Activated T-helper 17 cell treated with anti-CD3 and anti-CD28 coated beads, Interleukin-2, amount 50 U/mL, for 72 hours (primary cell): ENCODE measurements at regions not wholly inside any gene's neighbourhood (a gene's known extent, or its start where the extent isn't known, plus 50 kb on each side); places are given as distances from the start of the nearest gene placed in this dataset.
"Not testable (repeated sequence)": the region's sequence is repeated elsewhere in the genome, so short reads cannot be mapped to it uniquely, and the experiment has no call there.

ENCODE experiments used
- ATAC-seq: fragments of 150-1000 bp; cut with Tn5 transposase; replicated peaks from 2 replicates; pipeline ENCODE4 v1.10.0; 2021; ENCODE audit warnings: mild to moderate bottlenecking, moderate library complexity
- H3K27ac Mint-ChIP-seq: one replicate; pipeline ENCODE4 v1.8.0; 2022; ENCODE audit warnings: mixed read lengths
- H3K27me3 Mint-ChIP-seq: one replicate; pipeline ENCODE4 v1.8.0; 2022; ENCODE audit warnings: mixed read lengths
- H3K36me3 Mint-ChIP-seq: one replicate; pipeline ENCODE4 v1.8.0; 2022; ENCODE audit warnings: low read depth, mild to moderate bottlenecking, mixed read lengths
- H3K4me1 Mint-ChIP-seq: one replicate; pipeline ENCODE4 v1.8.0; 2022; ENCODE audit warnings: mixed read lengths
- H3K4me3 Mint-ChIP-seq: one replicate; pipeline ENCODE4 v1.8.0; 2022; ENCODE audit warnings: mild to moderate bottlenecking, mixed read lengths
- H3K9me3 Mint-ChIP-seq: one replicate; pipeline ENCODE4 v1.8.0; 2022; ENCODE audit warnings: mixed read lengths

GRCh38 chr13:43946281-43946680 lies 66.6 kb downstream of the LACC1 start:
- Mint-ChIP-seq H3K4me3 (no peak overlapping the region), H3K9me3 (no peaks in the 10 kb centered on the region), H3K36me3 (no peaks in the 10 kb centered on the region), H3K27me3 (peaks cover 20% of the 10 kb centered on the region), H3K4me1 (no peaks in the 10 kb centered on the region), H3K27ac (no peak overlapping the region)
- no peak for ATAC-seq

GRCh38 chr13:43947897-43948458 lies 68.3 kb downstream of the LACC1 start:
- Mint-ChIP-seq H3K4me3 (no peak overlapping the region), H3K27me3 (peaks cover 23% of the 10 kb centered on the region), H3K36me3 (no peaks in the 10 kb centered on the region), H3K27ac (no peak overlapping the region), H3K4me1 (no peaks in the 10 kb centered on the region), H3K9me3 (no peaks in the 10 kb centered on the region)
- ATAC-seq, result no peak

GRCh38 chr13:43953370-43953769 lies 73.7 kb downstream of the LACC1 start:
- H3K36me3 Mint-ChIP-seq, result no peaks in the 10 kb centered on the region
- no peak for ATAC-seq
- no peak overlapping the region for H3K4me3 Mint-ChIP-seq
- H3K9me3 Mint-ChIP-seq, result no peaks in the 10 kb centered on the region
- H3K27me3 Mint-ChIP-seq, result peaks cover 29% of the 10 kb centered on the region
- H3K4me1 Mint-ChIP-seq, result no peaks in the 10 kb centered on the region
- no peak overlapping the region for H3K27ac Mint-ChIP-seq

- H3K4me1 Mint-ChIP-seq, H3K27ac Mint-ChIP-seq, H3K4me3 Mint-ChIP-seq, H3K36me3 Mint-ChIP-seq, ATAC-seq, H3K9me3 Mint-ChIP-seq: not testable (repeated sequence)
- H3K27me3 Mint-ChIP-seq, result peaks cover 22% of the 10 kb centered on the region
These were observed 77.3 kb downstream of the LACC1 start for GRCh38 chr13:43956975-43957374.

- Mint-ChIP-seq H3K27me3 (peaks cover 17% of the 10 kb centered on the region), H3K36me3 (no peaks in the 10 kb centered on the region), H3K4me1 (no peaks in the 10 kb centered on the region), H3K9me3 (no peaks in the 10 kb centered on the region), H3K27ac (no peak overlapping the region), H3K4me3 (no peak overlapping the region)
- no peak for ATAC-seq
These were observed 79.6 kb downstream of the LACC1 start for GRCh38 chr13:43959291-43959690.

GRCh38 chr13:43961909-43962308 lies 82.2 kb downstream of the LACC1 start:
- no peak for ATAC-seq
- Mint-ChIP-seq H3K27ac (no peak overlapping the region), H3K27me3 (peaks cover 10% of the 10 kb centered on the region), H3K4me3 (no peak overlapping the region), H3K36me3 (no peaks in the 10 kb centered on the region), H3K9me3 (no peaks in the 10 kb centered on the region), H3K4me1 (no peaks in the 10 kb centered on the region)

- H3K4me1 Mint-ChIP-seq, result no peaks in the 10 kb centered on the region
- no peaks in the 10 kb centered on the region for H3K36me3 Mint-ChIP-seq
- no peak overlapping the region for H3K4me3 Mint-ChIP-seq
- no peak for ATAC-seq
- H3K9me3 Mint-ChIP-seq, result no peaks in the 10 kb centered on the region
- H3K27ac Mint-ChIP-seq, result no peak overlapping the region
- no peaks in the 10 kb centered on the region for H3K27me3 Mint-ChIP-seq
These were observed 84.0 kb downstream of the LACC1 start for GRCh38 chr13:43963726-43964125.

- no peaks in the 10 kb centered on the region for H3K4me1 Mint-ChIP-seq
- H3K27ac Mint-ChIP-seq, result no peak overlapping the region
- no peaks in the 10 kb centered on the region for H3K9me3 Mint-ChIP-seq
- no peaks in the 10 kb centered on the region for H3K27me3 Mint-ChIP-seq
- no peaks in the 10 kb centered on the region for H3K36me3 Mint-ChIP-seq
- no peak for ATAC-seq
- no peak overlapping the region for H3K4me3 Mint-ChIP-seq
These were observed 85.2 kb downstream of the LACC1 start for GRCh38 chr13:43964698-43965458.

- no peak overlapping the region for H3K4me3 Mint-ChIP-seq
These were observed 85.7 kb downstream of the LACC1 start for GRCh38 chr13:43965459-43965845.

GRCh38 chr13:43968251-43968942 lies 88.7 kb downstream of the LACC1 start:
- not testable (repeated sequence) for H3K27me3 Mint-ChIP-seq, ATAC-seq, H3K27ac Mint-ChIP-seq, H3K4me3 Mint-ChIP-seq, H3K36me3 Mint-ChIP-seq, H3K4me1 Mint-ChIP-seq, H3K9me3 Mint-ChIP-seq

More at GRCh38 chr13:43965459-43965845, 85.7 kb downstream of the LACC1 start:
- Mint-ChIP-seq H3K27me3 (no peaks in the 10 kb centered on the region), H3K27ac (no peak overlapping the region), H3K9me3 (no peaks in the 10 kb centered on the region), H3K36me3 (no peaks in the 10 kb centered on the region), H3K4me1 (no peaks in the 10 kb centered on the region)
- no peak for ATAC-seq

- H3K4me1 Mint-ChIP-seq, H3K9me3 Mint-ChIP-seq, H3K27me3 Mint-ChIP-seq, H3K4me3 Mint-ChIP-seq, H3K36me3 Mint-ChIP-seq, H3K27ac Mint-ChIP-seq, ATAC-seq: not testable (repeated sequence)
These were observed 89.4 kb downstream of the LACC1 start for GRCh38 chr13:43968943-43969690.

- H3K4me1 Mint-ChIP-seq, H3K4me3 Mint-ChIP-seq, ATAC-seq: not testable (repeated sequence)
These were observed 90.2 kb downstream of the LACC1 start for GRCh38 chr13:43969919-43970318.

GRCh38 chr13:43970520-43971242 lies 91.0 kb downstream of the LACC1 start:
- ATAC-seq, H3K36me3 Mint-ChIP-seq, H3K27ac Mint-ChIP-seq, H3K27me3 Mint-ChIP-seq, H3K4me3 Mint-ChIP-seq, H3K4me1 Mint-ChIP-seq, H3K9me3 Mint-ChIP-seq: not testable (repeated sequence)

More at GRCh38 chr13:43969919-43970318, 90.2 kb downstream of the LACC1 start:
- not testable (repeated sequence) for H3K27ac Mint-ChIP-seq, H3K36me3 Mint-ChIP-seq, H3K9me3 Mint-ChIP-seq, H3K27me3 Mint-ChIP-seq

GRCh38 chr13:43971324-43971723 lies 91.6 kb downstream of the LACC1 start:
- not testable (repeated sequence) for H3K9me3 Mint-ChIP-seq, H3K27ac Mint-ChIP-seq, ATAC-seq, H3K27me3 Mint-ChIP-seq, H3K36me3 Mint-ChIP-seq, H3K4me3 Mint-ChIP-seq, H3K4me1 Mint-ChIP-seq
